ENCODE measurements at regions not wholly inside any gene's neighbourhood (a gene's known extent, or its start where the extent isn't known, plus 50 kb on each side); places are given as distances from the start of the nearest gene placed in this dataset.

GRCh38 chr5:118377420-118377819 lies 610.9 kb downstream of the DTWD2 start:
- TF ChIP-seq CTCF (IDR thresholded peaks at IDR 0.05), result no peak
- TF ChIP-seq POLR2AphosphoS5 (IDR thresholded peaks at IDR 0.05; ENCODE audit: insufficient read depth in 1 of 2, low read depth in 1 of 2), result no peak

All from vagina (tissue), 2 donors.